ENCODE measurements at regions not wholly inside any gene's neighbourhood (a gene's known extent, or its start where the extent isn't known, plus 50 kb on each side); places are given as distances from the start of the nearest gene placed in this dataset.

GRCh38 chr5:120361941-120362340 is 102.2 kb upstream of the PRR16 start:
- Histone ChIP-seq H3K36me3 (no peaks in the 10 kb centered on the region), H3K4me3 (no peak overlapping the region), H3K9me3 (no peaks in the 10 kb centered on the region), H3K27ac (no peak overlapping the region), H3K27me3 (no peaks in the 10 kb centered on the region), H3K4me1 (no peaks in the 10 kb centered on the region)
- TF ChIP-seq POLR2A (IDR thresholded peaks at IDR 0.05): no peak
- no peak for TF ChIP-seq CTCF (IDR thresholded peaks at IDR 0.05)
- DNase-seq: no peak
- intact Hi-C loops (cut with DNase I; ENCODE audit: low total_unique reads): no loop called here

DNA sequence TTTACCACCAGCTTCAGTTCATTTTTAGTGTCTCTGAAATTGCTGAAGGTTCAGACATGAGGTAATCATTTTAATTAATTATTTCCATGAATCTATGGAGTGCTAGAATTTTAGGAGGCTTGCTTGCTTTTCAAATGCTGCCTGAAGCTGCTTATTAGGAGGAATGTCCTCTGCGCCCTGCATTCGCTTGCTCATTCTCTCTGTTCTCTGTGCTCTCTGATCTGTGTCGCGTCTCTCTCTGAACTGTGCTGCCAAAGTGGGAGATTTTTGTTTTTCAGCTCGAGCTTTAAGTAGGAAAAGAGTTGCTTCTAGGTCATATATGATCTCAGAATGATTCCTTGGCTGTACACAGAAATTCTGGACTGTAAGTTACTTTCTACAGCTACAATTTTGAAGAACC is 101.7 kb upstream of the PRR16 start:
- no peaks in the 10 kb centered on the region for H3K36me3 ChIP-seq
- H3K27me3 ChIP-seq: no peaks in the 10 kb centered on the region
- no peaks in the 10 kb centered on the region for H3K4me1 ChIP-seq
- no peak overlapping the region for H3K4me3 ChIP-seq
- no peak overlapping the region for H3K27ac ChIP-seq
- TF ChIP-seq POLR2A (IDR thresholded peaks at IDR 0.05) (no peak), CTCF (IDR thresholded peaks at IDR 0.05) (no peak)
- no peak for DNase-seq
- no peaks in the 10 kb centered on the region for H3K9me3 ChIP-seq
- intact Hi-C loops (cut with DNase I; ENCODE audit: low total_unique reads): no loop called here

- Histone ChIP-seq H3K27ac (no peak overlapping the region), H3K4me1 (no peaks in the 10 kb centered on the region), H3K27me3 (no peaks in the 10 kb centered on the region), H3K4me3 (no peak overlapping the region), H3K9me3 (no peaks in the 10 kb centered on the region), H3K36me3 (no peaks in the 10 kb centered on the region)
- TF ChIP-seq POLR2A (IDR thresholded peaks at IDR 0.05) (no peak), CTCF (IDR thresholded peaks at IDR 0.05) (no peak)
- DNase-seq: no peak
- intact Hi-C loops (cut with DNase I; ENCODE audit: low total_unique reads): no loop called here
Measured at GRCh38 chr5:120365656-120366446, 98.2 kb upstream of the PRR16 start.

DNA sequence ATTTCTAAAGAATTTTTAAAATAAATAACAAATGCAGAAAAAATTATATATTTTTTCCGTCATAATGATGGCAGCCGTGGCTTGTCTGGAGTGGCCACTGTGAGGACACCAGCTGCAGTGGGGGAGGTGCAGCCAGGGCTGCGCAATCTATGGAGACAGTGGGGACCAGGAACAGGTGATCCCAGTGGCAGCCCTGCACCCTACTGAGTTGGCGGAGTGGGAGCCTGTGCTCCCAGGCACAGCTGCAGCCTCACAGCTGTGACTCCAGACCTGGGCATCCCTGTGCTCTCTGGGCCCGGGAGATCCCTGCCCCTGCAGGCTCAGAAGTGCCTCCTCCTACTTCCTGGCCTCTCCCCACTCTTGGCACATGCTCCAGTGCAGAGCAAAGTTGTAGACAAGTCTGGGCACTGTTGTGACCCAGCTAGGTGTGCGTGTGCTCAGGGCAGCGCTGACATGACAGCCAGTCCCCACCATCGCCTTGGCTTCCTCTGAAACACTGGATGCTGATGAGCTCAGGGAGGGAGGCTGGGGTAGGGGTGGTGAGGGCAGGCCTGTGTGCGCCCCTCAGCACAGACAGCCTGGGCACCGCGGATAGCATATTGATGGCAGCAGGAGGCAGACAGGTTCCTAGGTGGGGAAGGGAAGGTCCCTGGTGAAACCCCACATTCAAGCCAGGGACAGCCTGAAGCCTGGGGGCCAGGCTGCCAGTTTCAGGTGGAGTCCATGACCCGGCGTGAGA is 96.0 kb upstream of the PRR16 start:
- Histone ChIP-seq H3K9me3 (no peaks in the 10 kb centered on the region), H3K27me3 (no peaks in the 10 kb centered on the region), H3K4me1 (no peaks in the 10 kb centered on the region), H3K27ac (no peak overlapping the region), H3K36me3 (no peaks in the 10 kb centered on the region), H3K4me3 (no peak overlapping the region)
- intact Hi-C loops (cut with DNase I; ENCODE audit: low total_unique reads): no loop called here
- no peak for DNase-seq
- TF ChIP-seq POLR2A (IDR thresholded peaks at IDR 0.05) (no peak), CTCF (IDR thresholded peaks at IDR 0.05) (no peak)

All from uterus (tissue), 3 donors.